ENCODE measurements at regions not wholly inside any gene's neighbourhood (a gene's known extent, or its start where the extent isn't known, plus 50 kb on each side); places are given as distances from the start of the nearest gene placed in this dataset.
"Not testable (repeated sequence)": the region's sequence is repeated elsewhere in the genome, so short reads cannot be mapped to it uniquely, and the experiment has no call there.

DNA sequence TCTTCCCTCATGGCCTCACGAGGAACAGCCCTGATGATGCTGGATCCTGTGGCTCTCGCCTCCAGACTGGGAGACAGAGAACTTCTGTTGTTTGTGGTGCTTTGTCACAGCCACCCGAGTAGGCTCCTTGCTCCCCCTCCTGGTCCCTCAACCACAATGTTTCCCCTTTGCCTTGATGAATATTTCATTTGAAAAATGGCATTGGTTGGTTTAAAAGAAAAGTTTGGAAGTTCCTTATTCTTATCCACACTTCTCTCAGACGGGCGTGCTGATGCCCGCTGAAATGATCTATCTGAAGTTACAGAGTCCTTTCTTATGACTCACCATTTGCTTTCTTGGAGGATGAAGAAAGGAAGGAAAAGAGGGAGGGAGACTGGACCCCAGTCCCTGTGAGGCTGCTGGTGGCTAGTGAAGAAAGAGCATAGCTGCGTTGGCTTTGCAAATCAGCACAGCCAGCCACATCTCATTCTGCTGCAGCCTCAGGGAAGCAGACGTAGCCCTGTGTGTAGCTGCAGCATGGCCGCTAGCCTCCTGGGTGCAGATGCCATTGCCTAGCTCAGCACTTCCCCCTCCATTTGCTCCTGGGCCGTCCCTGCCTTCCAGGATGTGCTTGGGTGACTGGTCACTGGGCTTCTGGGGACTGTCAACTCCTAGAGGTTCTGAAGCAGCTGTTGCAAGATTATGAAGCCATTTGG is 185.9 kb downstream of the ERCC6L2 start:
- DNase-seq: no peak

- DNase-seq: no peak
Measured at GRCh38 chr9:96058218-96058617, 182.7 kb downstream of the ERCC6L2 start.

GRCh38 chr9:96057155-96057554 is 181.7 kb downstream of the ERCC6L2 start:
- no peak for DNase-seq

- DNase-seq: no peak
Measured at GRCh38 chr9:96056226-96056625, 180.7 kb downstream of the ERCC6L2 start.

DNA sequence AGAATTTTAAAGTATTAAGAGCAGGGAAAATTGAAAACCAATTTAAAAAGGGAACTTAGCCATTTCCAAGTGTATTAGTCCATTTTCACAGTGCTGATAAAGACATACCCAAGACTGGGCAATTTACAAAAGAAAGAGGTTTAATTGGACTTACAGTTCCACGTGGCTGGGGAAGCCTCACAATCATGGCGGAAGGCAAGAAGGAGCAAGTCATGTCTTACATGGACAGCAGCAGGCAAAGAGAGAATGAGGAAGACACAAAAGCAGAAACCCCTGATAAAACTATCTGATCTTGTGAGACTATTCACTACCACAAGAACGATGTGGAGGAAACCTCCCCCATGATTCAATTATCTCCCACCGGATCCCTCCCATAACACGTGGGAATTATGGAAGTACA is 178.8 kb downstream of the ERCC6L2 start:
- not testable (repeated sequence) for DNase-seq

DNA sequence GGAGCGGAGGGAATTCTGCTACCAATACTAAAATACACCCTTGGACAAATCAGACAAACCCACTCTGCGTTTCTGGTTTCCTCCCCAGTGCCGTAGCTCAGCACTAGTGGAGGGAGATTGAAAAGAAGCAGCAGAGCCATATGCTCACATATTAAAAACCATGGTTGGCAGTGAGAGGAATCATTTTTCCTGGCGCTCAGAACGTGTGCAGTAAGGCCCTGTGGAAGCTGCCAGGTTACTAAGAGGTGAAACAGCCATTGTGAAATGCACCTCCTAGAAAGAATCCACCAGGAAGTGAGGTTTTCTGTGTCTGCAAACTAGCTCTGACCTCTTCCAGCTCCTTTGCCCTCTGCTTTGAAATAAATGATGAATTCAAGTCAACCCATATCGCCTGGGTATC is 177.2 kb downstream of the ERCC6L2 start:
- no peak for DNase-seq

DNA sequence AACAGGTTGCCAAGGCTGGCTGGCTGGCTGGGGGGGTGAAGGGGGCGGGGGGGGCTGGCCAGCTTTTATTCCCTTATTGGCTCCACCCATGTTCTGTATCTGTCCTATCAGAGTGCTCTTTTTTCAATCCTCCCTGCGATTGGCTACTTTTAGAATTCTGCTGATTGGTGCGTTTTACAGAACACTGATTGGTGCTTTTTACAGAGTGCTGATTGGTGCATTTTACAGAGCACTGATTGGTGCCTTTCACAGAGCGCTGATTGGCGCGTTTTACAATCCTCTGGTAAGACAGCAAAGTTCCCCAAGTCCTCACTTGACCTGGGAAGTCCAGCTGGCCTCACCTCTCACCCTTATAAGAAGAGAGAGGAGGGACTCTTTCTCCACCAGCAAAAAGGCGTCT is 175.9 kb downstream of the ERCC6L2 start:
- no peak for DNase-seq

GRCh38 chr9:96050861-96051155 is 175.3 kb downstream of the ERCC6L2 start:
- DNase-seq: no peak

DNA sequence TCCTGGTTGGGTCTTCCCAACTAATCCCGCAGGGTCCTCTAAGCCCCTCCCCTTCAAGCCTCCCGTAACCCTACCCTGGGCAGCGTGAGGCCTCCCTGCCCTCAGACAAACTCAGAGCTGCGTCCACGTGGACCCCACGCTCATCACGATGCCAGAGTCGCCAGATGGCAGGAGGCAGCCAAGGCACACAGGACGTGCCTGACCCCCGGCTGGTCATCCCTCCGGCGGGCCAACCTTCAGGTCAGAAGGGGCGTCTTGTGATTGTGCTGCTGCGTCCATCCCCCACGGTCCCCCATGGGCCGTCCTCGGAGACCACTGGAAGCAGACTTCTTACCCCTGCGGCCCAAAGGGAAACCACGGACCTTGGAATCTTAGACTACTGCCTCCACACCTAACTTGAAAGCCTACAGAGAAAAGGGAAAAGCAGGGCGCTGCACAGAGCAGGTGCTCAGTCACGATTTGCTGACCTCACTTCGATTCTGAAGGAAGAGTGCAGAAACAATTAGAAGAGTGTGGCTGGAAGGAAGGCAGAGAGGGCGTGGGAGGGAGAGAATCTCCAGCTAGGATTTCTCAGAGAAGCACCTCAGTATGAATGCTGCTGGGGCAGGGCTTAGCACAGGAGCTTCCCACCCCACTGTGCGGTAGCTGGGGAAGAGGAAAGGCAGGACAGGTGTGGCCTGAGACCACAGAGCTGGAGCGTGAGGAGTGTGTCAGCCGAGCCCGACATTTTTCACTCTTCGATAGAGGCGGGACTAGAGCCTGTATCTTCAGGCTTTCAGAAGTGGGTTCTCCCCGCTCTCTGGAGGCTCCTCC is 174.8 kb downstream of the ERCC6L2 start:
- DNase-seq: no peak

DNA sequence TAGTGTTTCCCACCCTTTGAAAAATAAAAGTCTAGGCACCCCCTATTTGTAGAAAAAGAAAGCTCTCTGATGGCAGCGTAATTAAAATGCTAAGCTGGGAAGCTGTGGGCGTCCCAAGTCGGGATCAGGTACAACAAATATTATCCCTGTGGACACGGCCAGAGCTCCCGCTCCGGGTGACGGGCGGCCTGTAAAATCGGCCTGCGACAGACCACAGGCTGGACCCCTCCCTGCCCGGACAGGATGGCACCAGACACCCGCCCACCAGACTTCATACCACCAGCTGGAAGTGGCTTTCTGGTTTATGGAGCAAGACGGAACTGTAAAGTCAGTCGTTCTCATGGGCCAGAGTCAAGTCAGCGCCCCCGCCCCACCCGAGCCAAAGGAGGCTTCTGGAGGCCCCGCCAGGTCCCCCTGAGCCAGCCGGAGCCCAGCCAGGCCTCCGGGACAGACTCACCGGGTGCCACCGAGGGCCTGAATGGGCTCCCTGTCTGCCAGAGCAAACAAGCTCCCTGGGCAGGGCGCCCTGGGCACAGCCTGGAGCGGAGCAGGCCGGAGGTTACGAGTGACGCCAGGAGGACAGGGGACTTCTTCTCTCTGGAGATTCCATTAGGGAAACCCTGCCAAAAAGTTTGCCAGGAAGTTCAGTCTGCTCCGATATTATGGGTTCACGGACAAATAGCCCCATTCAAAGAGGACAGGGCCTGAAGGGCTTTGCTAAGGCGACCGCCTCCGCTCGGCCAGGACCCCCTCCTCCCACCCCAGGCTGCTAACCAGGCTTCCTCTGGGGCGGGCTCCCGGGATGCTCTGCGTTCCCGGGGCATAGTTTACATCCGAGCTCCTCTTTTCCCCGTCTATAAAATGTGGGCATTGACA is 173.7 kb downstream of the ERCC6L2 start:
- DNase-seq: no peak

DNA sequence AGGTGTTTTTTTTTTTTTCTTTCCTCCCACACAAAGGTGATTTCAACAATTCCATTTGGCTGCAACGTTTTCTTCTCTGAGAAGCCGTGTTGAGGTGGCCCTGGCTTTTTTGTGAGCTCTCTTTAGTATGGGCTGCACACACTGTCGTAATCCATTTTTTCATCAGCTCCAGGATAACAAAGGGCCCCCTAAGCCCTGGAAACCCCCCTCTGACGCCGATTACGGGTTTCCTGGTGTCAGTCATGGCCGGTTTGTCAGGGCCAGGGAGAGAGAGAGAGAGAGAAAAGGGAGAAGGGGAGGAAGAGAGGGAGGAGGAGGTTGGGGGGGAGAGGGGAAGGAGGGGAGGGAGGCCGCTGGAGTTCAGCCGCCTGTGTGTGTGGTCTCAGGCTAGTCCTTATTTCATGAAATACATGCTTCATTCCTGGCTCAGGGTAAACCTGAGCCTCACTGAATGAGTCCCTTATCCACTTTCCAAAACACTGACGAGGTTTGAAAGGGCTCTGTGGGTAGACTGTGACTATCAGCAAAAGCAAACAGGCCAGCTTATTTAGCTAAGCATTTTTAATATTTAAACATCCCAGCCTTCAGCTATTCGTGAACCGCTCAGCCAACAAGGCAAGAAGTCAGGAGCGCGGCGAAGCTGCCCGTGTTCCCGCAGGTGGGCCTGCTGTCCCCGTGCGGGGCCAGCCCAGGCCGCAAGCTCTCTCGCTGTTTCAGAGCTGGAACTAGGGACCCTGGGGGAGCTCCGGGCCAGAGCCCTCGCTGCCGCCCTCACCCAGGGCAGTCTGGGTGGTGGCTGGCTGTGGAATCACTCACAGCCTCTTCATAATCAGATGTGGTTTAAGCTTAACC is 172.8 kb downstream of the ERCC6L2 start:
- DNase-seq: no peak

DNA sequence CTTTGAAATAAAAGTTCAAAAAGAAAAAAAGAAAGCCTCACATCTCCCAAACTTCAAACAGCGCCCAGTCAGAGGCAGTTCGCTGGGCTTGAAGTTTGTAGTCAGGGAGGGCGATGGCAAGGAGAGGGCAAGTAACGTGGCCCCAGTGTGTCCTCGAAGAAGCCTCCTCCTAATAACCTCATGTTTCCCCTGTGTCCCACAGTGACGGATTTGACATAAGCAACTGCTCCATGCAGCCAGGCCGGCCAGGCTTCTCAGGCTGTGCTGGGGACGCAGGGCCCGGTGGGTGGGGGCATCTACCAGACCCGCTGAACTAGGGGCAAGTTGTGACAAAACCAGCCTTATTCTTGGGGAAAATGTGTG is 172.2 kb downstream of the ERCC6L2 start:
- no peak for DNase-seq

DNA sequence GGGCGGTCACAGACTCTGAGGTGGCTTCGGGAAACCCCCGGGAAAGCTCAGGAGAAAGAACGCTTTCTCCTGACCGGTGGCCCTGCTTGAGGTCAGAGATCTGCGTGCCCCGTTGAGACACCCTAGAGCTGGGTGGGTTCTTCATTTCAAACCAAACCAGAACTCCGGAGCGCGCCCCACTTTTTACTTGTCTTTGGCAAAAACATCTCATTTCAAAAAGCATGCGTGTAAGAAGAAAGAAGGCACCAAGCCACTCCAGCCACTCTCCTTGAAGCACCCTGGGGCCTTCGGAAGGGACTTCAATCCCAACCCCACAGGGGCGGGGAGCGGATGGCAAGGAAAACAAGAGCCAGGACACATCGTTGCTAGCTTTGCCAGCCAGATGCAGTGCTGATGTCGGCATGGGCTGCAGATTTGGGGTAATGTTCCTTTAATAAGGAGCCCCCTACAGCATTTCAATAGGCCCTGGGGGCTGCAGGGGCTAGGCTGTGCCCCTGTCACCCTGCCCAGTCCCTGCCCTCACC is 171.7 kb downstream of the ERCC6L2 start:
- no peak for DNase-seq

DNA sequence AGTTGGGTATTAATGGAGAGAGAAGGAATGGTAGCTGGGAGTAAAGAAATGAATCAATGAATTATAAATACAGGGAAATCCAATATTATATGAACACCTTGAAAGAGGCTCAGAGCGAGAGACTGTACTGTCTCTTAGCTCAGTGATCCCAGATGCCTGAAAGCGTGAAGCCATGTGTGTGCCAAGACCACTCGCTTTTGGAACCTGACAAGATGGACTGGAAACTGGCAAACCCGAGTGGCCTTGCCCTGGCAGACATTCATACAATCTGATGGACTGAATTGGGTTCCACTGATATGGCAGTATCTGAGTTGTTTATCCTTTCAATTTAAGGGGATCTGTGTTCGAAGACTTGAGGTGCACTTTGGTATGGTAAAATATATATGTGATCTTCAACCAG is 170.3 kb downstream of the ERCC6L2 start:
- DNase-seq: no peak

GRCh38 chr9:96044401-96044800 is 168.9 kb downstream of the ERCC6L2 start:
- DNase-seq: no peak

DNA sequence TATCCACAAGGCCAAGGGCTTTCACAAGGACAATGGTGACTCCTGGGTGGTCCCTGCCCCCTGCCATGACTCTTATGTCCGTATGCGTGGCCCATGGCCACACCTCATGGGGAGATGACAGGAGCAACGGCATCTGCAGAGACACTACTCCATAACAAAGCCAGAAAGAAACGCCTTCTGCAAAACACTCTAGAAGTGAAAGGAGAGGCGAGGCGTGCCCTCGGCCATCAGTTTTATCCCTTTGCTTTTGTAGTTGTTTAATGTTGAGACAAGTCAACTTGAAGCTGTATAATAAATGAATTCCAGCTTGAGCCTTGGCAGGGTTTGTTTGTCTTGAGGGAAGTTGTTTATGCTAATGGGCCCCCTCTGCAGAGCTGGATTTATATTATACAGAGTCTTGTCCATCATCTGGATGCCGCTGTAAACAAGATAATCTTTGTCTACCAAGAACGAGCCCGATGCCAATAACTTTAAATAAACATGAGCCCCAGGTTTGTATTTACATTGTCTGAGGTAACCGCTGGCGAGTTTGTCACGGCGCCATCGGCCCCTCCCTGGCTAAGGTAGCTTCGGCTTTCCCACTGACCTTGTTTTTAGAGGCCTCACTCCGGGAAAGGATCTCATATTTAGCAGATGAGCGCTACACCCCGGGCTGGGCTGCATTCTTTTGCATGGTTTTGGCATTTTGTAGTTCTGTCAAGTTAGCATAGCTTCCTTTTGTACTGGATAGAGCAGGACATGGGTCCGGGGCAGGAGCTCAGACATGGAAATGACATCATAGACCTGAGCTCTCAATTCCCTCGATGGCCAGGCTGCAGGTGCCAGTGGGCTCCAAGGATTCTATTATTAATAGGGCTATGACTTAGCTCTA is 165.3 kb downstream of the ERCC6L2 start:
- no peak for DNase-seq

DNA sequence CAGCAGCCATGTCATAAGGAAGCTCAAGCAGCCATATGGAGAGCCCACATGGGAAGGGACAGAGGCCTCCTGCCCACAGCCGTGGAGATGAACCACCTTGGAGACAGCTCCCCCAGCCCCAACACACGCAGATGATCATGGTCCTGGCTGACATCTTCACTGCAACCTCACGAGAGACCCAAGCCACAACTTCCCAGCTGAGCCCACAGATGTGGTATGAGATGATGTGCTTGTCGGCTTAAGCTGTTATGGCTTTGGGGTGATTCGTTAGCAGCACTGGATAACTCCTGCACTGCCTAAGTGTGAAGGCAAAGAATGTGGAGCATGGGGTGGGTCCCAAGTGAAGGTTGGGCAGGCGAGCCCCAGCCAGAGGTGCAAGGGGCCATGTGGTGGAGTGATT is 163.4 kb downstream of the ERCC6L2 start:
- no peak for DNase-seq

DNA sequence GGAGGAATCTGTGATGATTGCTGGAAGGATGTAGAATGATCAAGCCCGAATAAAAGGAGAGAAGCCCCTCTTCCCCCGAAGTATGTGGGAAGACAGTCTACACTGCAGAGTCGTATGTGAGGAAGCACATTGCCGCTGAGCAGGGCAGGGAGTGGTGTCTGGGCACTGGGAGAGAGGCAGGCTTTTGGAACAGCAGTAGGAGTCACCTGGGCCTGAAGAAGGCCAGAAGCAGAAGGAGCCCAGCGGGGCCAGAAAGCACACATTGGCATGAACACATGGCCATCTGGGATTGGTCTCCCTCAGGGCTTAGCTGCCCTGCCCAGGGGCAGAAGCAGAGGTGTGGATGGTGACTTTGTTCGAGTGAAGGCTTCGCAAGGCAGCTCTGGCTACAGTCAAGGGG is 162.8 kb downstream of the ERCC6L2 start:
- no peak for DNase-seq

DNA sequence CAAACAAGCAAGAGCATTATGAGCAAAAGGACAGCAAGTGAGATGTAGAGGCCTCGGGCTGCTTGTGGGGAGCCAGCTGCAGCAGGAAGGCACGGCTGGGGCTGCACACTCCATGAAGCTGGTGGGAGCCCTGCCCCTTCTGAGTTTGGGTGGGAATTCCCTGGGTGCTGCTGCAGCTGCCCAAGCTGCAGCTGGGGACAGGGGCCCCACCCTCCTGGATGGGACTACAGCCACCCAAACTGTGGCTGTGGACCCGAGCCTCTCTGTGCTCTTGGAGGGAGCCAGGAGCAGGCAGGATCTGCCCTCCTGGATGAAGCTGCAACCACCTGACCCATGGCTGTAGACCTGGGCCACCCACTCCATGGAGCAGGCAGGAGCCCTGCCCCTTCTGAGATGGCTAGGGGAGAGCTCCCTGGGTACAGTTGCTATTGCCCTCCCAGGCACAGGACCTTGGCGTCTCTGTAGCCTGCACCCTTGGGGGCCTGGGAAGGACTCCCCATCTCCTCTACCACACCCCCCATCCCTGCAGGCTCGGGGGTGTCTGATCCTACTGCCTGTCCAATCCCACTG is 159.1 kb downstream of the ERCC6L2 start:
- DNase-seq: no peak

GRCh38 chr9:96033896-96034295 is 158.4 kb downstream of the ERCC6L2 start:
- DNase-seq: no peak

GRCh38 chr9:96031916-96032534 is 156.5 kb downstream of the ERCC6L2 start:
- DNase-seq: no peak

Measured in SIG-M5 (cell line).